Activated CD4-positive, alpha-beta T cell treated with anti-CD3 and anti-CD28 coated beads for 48 hours (primary cell): ENCODE measurements at regions not wholly inside any gene's neighbourhood (a gene's known extent, or its start where the extent isn't known, plus 50 kb on each side); places are given as distances from the start of the nearest gene placed in this dataset.
A peak's percentile ranks its signal among the peaks of the same experiment; 100 is the strongest.
"Not testable (repeated sequence)": the region's sequence is repeated elsewhere in the genome, so short reads cannot be mapped to it uniquely, and the experiment has no call there.

Experiments used
- DNase-seq: peaks from one replicate; pipeline ENCODE4 v3.0.0-alpha.2; 2020

DNA sequence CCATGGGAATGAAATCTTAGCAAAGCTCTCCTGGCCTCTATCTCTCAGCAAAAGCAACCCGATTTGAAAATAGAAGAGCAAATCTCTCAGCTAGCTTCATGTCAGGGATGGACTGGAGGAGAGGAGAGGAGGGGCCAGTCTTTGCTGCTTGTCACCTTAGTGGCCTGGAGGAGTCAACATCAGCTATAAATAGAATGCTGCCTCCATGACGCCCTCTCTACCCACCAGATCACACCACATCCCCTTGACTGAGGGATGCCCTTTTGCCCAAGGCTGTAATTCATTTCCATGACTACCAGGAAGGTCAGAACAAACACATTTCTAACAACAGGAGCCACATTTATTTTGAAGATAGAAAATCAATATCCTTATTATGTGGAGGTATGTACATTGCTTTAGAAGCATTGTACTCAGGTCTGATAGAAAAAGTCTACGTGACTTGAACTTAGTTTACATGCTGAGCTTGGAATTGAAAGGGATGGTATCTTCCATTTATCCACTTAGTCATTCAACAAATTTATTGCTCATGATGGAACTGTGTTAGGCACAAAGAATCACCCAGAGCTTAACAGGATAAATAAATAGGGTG is 92.4 kb upstream of the LIFR start:
- DNase-seq = no peak

DNA sequence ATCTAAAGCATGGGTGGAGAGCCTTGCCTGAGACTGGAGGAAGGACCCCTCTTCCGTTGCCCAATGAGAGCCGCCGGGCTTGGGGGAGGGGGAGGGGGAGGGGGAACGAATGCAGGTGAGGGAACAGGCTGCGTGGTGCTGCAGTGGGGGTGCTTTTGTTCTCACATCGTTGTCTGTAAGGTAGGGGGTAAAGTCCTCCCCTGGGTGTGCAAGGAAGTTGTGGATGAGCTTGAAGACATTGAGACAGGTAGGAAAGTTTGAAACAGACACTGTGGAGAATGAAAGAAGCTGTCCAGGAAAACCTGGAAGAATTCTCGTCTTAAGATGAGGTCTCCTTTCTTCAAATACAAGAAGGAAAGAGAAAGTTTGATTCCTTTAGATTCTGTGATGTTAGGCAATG is 94.1 kb upstream of the LIFR start:
- no peak for DNase-seq

GRCh38 chr5:38650946-38651345 is 94.5 kb upstream of the LIFR start:
- DNase-seq = no peak

GRCh38 chr5:38651806-38652205 is 95.4 kb upstream of the LIFR start:
- no peak for DNase-seq

DNA sequence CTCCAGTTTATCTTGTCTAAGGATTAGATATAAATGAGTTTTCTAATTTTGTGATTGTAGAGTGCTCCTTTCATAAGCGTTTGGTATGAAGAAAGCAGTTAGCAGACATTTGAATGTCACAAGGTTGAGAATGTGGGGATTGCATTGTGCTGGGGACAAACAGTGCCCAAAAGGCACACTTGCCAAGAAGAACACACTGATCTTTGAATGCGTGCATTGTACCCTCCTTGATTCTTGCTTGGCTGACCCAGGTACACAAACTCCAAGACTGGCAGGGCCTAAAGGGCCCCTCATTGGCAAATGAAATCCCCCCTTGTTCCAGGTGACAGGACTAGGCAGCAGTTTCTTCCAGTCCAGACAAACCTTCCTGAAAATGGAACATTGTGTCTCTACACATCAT is 96.9 kb upstream of the LIFR start:
- DNase-seq = no peak

- DNase-seq = no peak
These were observed 99.2 kb upstream of the LIFR start for GRCh38 chr5:38655691-38656090.

DNA sequence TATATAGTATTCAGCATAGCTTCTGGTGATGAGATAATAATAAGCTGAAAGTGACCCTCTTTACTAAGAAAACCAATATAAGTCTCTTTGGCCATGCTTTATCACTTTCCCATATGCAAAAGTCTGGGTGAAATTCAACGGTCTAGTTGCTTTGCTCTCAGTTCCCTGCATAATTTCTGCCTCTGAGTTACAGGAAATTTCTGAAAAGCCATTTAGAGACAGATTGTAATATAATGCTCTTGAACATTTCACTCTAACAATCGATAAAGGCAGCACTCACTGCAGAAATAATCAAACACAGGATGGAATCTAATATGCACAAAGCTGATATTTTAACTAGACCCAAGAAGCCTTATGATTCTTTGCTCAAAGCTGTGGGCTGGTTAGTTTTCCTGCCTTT is 100.1 kb upstream of the LIFR start:
- DNase-seq = no peak

DNA sequence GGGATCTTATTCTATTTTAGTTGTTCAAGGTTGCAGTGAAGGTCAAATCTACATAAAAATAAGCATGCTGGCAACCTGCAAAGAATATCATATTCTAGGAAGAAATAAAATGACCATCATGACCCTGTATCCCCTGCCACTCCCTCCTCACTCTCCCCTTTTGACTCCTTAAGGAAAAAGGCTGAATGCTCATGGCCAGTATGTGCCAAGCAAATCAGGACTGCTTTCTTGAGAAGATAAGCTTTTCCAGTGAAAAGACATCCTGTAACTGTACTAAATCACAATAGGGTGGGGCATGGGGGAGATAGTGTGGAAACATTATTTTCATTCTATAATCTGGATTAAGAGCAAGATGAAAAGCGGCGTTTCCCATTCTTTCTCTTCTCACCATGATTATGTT is 100.6 kb upstream of the LIFR start:
- DNase-seq = no peak

- DNase-seq = no peak
These were observed 103.8 kb upstream of the LIFR start for GRCh38 chr5:38660194-38660668.

DNA sequence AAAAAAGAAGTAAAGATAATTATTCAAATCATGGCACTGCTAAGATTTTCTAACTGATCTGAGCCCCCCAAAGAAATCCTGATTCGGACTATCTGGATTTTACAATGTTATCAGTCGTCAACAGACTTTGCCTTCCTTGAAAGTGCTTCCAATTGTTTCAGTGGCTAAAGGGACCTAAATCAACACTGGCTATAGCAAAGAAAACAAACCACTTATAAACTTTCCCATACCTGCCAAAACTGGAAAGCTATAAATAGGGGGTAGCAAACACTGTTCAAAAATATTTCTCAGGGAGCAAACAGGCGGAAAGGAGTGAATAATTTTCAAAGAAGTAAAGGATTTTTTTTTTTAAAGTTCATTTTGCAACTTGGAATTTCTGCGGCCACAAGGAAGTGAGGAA is 105.6 kb upstream of the LIFR start:
- no peak for DNase-seq

DNA sequence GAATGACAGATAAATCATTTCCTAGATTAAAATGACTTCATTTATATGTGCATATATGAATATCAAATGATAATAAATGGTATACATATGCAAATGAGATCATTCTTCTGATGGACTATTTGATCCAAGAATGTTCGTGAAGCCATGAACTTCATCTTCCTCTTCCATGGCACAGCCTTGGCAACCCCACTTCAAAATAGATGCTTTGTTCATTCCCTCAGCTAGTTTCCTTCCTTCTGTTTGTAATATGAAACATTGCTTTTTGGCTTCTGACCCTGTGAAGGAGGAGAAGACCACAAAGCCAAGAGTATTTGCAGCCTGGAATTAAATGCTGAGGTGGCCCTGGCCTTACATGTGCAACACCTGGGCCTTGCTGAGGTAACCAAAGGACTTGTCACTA is 106.8 kb upstream of the LIFR start:
- DNase-seq = no peak

DNA sequence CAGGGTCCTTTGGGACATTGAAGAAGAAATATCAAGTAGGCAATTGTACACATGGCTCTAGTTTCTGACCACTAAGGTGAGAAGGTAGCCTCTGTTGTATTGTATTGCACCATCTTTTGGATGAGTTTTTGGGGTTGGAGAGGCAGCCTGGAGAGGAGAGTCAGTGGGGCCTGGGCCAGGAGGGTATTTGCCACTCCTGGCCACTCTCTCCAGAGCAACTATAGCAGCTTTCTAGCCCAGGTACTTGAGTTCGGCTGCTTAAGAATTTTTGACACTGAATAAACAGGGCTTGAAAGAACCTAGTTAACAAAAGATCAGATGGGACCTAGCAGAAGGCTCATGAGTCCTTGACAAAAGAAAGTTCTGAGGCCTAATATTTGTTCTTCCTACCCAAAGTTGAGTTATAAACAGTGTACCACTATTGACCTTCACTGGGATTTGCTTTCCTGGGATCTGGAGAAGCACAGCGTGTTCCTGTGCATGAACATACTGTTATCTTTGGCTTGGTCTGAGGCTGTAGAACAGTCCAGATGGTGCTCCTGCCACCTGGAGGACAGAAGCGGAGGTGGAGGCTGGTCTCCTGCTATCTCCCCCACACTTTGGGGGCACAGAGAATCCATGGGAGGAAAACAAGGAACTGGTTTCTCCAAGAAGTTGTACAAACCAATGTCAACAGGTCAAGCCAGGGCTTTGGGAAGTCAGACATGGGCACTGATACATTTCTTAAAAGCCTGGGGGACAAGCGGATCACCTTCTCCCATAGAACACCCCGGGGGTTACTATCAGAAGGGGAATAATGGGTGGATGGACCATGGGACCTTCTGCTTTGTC is 110.4 kb upstream of the LIFR start:
- peak; percentile 9 for DNase-seq

- no peak for DNase-seq
These were observed 111.0 kb upstream of the LIFR start for GRCh38 chr5:38667499-38667776.

DNA sequence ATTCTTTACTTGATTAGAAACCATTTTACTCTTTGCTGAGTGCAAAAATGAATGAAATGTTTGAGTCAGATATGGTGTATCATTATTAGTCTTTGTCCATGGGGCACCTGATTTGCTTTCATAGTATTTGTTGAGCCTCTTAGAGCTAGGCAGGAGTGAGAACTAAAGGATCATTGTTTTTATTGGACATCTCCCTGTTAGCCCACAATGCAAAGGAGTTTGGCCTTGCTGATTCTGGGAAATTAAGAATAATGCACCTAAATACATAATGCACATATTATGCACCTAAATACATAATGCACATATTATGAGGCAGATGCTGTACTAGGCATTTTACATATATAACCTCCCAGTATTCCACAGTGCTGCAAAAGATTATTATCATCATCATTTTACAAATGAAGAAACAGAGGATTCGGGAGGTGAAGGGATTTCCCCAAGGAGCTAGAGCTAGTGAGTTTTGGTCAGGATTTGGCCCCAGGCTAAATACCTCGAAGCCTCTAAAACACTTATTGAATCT is 113.0 kb upstream of the LIFR start:
- DNase-seq = no peak

DNA sequence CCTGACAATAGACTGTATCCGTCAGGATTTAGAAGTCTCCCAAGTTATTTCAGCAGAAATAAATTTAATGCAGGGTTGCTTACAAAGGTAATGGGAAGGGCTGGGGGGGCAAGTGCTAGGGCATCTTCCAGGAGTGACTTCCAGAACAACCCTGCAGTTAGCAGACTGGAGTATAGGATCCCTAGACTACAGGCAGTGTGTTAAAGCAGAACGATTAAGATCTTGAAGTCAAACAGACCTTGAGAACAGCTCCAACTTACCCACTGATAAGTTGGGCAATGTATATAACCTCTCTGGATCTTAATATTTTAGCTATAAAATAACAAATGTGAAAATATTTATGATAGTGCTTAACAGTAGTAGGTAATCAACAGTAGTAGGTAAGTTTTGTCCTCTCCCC is 113.6 kb upstream of the LIFR start:
- no peak for DNase-seq

GRCh38 chr5:38670878-38671277 is 114.4 kb upstream of the LIFR start:
- no peak for DNase-seq

GRCh38 chr5:38672059-38672788 is 115.8 kb upstream of the LIFR start:
- DNase-seq = no peak

DNA sequence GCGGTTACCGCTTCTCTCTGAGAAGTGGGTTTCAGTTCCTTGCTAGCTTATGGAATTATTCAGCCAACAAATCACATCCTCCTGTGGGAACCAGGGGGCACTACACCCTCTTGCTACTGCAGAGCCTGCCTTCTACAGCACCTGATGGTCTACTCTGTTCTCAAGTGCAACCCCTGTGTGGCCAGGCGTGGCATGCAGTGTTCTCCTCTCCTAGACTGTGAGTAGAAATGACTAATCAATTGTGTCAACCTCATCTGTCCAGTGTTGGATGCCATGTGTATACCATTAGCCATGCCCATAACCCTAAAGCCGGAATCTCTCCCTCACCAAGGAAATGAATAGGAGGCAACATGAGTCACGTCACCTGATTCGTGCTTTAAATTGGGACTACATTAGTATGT is 117.2 kb upstream of the LIFR start:
- DNase-seq = no peak

GRCh38 chr5:38675443-38675842 is 119.0 kb upstream of the LIFR start:
- no peak for DNase-seq

- DNase-seq = no peak
These were observed 121.2 kb upstream of the LIFR start for GRCh38 chr5:38677636-38678035.

DNA sequence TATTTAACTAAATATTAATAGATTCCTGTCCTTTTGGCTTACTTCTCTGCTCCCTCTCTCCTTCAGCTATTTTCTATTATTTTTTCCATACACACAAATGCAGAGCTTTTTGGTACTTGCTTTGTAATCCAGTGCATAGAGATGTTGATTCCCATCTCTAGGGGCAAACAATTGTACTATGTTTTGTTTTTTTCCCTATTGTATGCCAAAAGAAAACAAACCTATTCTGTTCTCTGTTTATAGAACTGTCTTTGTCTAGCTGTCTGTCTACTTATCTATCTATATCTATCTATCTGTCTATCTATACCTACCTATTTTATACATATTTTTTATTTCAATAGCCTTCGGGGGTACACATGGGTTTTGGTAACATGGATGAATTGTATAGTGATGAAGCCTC is 121.6 kb upstream of the LIFR start:
- no peak for DNase-seq

GRCh38 chr5:38678697-38679096 is 122.3 kb upstream of the LIFR start:
- DNase-seq = not testable (repeated sequence)

DNA sequence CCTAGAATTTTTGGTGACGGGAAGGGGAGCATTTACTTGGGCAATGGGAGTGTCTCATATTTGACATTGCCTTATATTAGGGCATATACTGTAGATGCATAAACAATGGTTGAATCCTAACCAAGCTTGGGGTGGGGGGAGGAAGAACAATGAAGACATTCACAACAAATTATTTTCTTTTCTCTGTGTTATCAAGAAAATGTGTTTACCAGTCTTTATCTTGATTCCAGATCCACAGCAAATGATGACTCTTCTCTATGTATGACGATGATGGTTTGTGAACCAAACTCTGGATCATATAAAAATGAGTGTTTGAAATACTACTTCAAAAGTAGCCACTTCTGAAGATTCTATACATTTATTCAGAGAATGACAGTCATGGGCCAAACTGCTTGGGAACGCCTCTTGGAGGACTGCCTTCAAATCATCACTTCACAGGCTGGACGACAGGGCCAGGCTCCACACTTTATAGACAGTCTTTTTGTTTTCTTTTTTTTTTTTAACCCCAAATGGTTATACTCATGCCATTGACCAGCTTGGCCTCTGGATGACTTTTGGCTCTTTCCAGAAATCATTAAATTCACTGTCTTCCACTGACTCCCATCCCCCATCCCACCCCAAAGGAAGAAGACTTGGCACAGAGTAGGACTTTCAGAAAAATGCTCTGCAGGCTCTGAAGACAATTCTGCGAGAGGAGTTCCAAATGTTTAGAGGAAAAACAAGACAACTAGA is 123.8 kb upstream of the LIFR start:
- DNase-seq = no peak
